Stimulated activated CD4-positive, alpha-beta T cell treated with anti-CD3 and anti-CD28 coated beads, Interleukin-1b, Interleukin-23, amount 100 ng/mL, for 1 hour (primary cell): ENCODE measurements at regions not wholly inside any gene's neighbourhood (a gene's known extent, or its start where the extent isn't known, plus 50 kb on each side); places are given as distances from the start of the nearest gene placed in this dataset.
"Not testable (repeated sequence)": the region's sequence is repeated elsewhere in the genome, so short reads cannot be mapped to it uniquely, and the experiment has no call there.

Experiments used
- DNase-seq, 2 donors: peaks; one replicate each; pipeline ENCODE4 v3.0.0-alpha.2; 2020; ENCODE audit warnings: low read depth in 2 of 2

- DNase-seq, result no peak
These were observed 714.9 kb downstream of the MATN1 start for GRCh38 chr1:30008372-30008997.

GRCh38 chr1:30005972-30006619 lies 717.3 kb downstream of the MATN1 start:
- DNase-seq, result no peak

- no peak for DNase-seq
These were observed 721.7 kb downstream of the MATN1 start for GRCh38 chr1:30001732-30002039.

GRCh38 chr1:30001011-30001731 lies 722.2 kb downstream of the MATN1 start:
- no peak for DNase-seq

- no peak for DNase-seq
These were observed 723.1 kb downstream of the MATN1 start for GRCh38 chr1:30000266-30000665.

- no peak for DNase-seq
These were observed 723.8 kb downstream of the MATN1 start for GRCh38 chr1:29999595-29999994.

- no peak for DNase-seq
These were observed 724.7 kb downstream of the MATN1 start for GRCh38 chr1:29998686-29999085.

GRCh38 chr1:29997818-29998217 lies 725.6 kb downstream of the MATN1 start:
- not testable (repeated sequence) for DNase-seq

- DNase-seq, result no peak
These were observed 729.4 kb downstream of the MATN1 start for GRCh38 chr1:29993950-29994349.

- DNase-seq, result no peak
These were observed 731.6 kb downstream of the MATN1 start for GRCh38 chr1:29991815-29992214.

GRCh38 chr1:29991025-29991424 lies 732.4 kb downstream of the MATN1 start:
- DNase-seq, result no peak

GRCh38 chr1:29990304-29990703 lies 733.1 kb downstream of the MATN1 start:
- DNase-seq, result no peak

GRCh38 chr1:29986986-29987385 lies 736.4 kb downstream of the MATN1 start:
- DNase-seq, result no peak

GRCh38 chr1:29985606-29985945 lies 737.8 kb downstream of the MATN1 start:
- DNase-seq, result no peak

- no peak for DNase-seq
These were observed 738.4 kb downstream of the MATN1 start for GRCh38 chr1:29984862-29985605.

GRCh38 chr1:29984166-29984861 lies 739.1 kb downstream of the MATN1 start:
- no peak for DNase-seq

GRCh38 chr1:29983321-29983720 lies 740.1 kb downstream of the MATN1 start:
- DNase-seq, result no peak

GRCh38 chr1:29981586-29982239 lies 741.7 kb downstream of the MATN1 start:
- no peak for DNase-seq

GRCh38 chr1:29977550-29977949 lies 741.2 kb downstream of the PTPRU start:
- no peak for DNase-seq

GRCh38 chr1:29975036-29975694 lies 738.8 kb downstream of the PTPRU start:
- DNase-seq, result no peak

- no peak for DNase-seq
These were observed 738.0 kb downstream of the PTPRU start for GRCh38 chr1:29974316-29974724.
